Erythroblast (primary cell): ENCODE measurements at regions not wholly inside any gene's neighbourhood (a gene's known extent, or its start where the extent isn't known, plus 50 kb on each side); places are given as distances from the start of the nearest gene placed in this dataset.

Experiments used
- DNase-seq, 2 experiments: peaks; one replicate each; lab custom pipeline; 2025; lab: John Stamatoyannopoulos, UW
- GATA1 ChIP-seq: IDR thresholded peaks from 2 replicates; pipeline ENCODE4 v1.6.1; 2011; ENCODE audit warnings: low read depth, mild to moderate bottlenecking, control low read depth, low read length, moderate library complexity
- POLR2A ChIP-seq: IDR thresholded peaks from 2 replicates; pipeline ENCODE4 v1.6.1; 2011; ENCODE audit warnings: mild to moderate bottlenecking, low read length

DNA sequence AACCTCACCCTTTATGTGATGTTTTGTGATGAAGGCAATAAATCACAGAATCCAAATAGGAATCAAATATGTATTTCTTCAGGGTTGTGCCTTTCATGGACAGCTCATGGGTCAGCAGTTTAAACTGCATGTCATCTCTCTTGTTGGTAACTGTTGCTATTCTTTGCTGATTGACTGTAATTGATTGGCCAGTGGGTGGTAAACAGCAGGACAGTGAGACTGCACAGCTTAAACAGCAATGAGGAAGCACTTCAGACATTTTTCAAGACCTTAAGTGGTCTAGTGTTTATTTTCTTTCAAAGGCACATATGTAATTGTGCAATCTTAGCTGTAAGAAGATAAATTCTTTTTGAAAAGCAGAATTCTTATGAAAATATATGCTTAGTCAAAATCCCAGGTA is 260.5 kb downstream of the COX7C start:
- no peak for DNase-seq
- no peak for TF ChIP-seq GATA1
- no peak for TF ChIP-seq POLR2A

DNA sequence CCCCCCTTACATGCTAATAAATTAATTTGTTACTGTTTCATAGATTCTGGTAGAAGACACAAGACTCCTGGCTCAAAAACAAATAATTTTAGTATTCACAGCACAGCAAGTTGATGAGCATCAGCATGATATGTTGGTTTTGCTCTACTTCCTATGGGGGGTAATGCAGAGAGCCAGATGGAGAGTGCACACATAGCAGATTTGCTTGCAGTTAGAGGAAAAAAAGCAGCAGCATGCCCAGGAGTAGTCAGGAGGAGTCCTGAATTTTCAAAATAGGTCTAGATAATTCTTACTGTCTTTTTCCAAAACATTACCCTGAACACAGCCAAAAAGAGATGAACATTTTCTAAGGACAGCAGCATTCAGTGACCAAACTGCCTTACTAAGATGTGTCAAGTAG is 261.3 kb downstream of the COX7C start:
- no peak for DNase-seq

DNA sequence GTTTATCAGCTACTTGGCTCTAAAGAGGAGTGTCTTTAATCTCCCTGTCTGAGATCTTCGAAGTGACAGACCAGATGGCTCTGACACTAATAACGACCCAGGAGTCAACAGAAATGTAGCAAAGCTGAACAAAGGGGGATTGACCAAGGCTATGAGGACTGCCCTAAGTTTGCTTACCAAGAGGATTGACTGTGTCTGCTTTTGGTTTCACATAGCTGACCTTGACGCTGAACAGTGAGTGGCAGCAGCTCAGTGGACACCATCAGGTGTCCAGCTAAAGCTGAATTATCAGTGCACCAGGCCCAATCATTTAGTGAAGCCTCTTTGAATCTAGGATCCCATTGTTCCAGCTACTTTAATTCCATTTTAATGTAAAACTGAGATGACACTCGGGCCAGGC is 262.6 kb downstream of the COX7C start:
- TF ChIP-seq POLR2A (no peak), GATA1 (no peak)
- no peak for DNase-seq

More for the DNA sequence above, 261.3 kb downstream of the COX7C start:
- TF ChIP-seq POLR2A, result no peak
- no peak for TF ChIP-seq GATA1

DNA sequence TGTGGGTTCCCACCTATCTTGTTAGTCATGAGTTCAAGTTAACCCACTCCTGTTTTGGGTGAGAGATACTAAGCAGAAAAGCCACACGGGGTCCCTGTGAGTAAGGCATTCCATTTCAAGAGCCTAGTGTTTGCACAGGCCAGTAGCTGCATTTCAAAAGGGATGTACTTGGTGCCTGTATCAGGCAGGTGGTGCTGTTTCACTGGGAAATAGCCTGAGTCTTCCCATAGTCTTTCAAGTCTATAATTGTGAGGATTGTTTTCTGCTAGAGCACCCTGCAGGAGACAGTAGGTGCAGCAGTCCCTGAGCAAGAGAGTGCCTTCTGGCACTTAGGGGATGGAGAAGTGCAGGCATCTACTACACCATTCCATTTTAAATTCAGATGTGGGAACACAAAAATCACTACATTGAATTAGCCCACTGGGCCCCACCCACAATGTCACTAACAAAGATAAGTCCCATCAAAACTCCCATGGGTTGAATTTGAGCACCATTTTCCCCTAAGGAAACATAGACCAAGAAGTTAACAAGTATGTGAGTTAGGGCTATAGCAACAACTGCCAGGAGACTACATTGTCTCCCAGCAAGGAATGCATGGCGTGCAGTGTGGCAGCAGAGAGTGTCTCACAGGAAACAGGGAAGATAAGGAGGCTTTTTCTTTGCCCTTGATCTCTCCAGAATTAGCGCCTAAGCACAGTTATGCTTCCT is 263.2 kb downstream of the COX7C start:
- DNase-seq, result peak; percentile 55 to 56
- no peak for TF ChIP-seq GATA1
- TF ChIP-seq POLR2A, result no peak

DNA sequence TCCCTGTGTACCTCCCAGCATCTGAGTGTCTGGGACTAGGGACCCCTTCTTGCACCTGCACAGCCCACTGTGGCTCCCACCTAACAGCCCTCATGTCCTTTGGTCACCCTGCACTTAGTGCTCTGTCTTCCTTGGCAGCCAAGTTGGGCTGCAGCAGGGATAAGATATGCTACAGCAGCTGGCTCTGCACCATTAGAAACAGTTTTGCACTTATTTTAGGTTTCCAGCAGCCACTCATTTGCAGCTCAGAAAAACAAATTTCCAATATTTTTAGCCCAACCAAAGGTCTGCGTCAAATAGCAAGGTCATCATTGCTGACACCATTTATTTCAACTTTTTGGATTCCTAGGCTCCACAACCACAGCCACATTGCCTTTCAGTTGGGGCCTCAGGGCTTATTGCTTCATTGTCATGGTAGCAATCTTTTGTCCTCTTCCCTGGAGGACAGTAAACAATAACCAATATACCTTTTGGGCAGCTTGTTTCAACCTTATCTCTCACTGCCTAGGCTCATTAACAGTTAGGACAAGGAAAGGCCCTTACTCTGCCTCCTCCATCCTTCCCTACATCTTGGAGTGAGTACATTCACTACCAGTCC is 263.9 kb downstream of the COX7C start:
- no peak for DNase-seq
- TF ChIP-seq GATA1 (no peak), POLR2A (no peak)

DNA sequence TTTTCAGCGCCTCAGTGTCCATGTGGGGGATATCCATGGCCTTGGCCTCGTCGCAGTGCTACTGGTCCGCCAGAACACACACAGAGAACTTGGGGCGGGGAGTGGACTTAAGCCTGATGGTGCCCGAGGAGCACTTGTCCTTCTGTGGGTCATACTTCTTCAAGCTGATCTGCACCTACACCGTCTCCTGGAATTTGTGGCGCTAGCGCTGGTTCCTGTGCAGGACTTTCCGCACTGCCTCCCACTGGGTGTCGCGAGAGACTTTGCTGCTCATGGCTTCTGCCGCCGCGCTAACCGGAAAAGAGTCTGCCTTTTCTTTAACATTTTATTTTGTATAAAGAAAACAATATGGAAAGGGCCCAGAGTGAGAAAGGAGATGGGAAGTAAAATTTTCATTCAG is 266.9 kb downstream of the COX7C start:
- TF ChIP-seq GATA1, result no peak
- TF ChIP-seq POLR2A, result no peak
- no peak for DNase-seq

DNA sequence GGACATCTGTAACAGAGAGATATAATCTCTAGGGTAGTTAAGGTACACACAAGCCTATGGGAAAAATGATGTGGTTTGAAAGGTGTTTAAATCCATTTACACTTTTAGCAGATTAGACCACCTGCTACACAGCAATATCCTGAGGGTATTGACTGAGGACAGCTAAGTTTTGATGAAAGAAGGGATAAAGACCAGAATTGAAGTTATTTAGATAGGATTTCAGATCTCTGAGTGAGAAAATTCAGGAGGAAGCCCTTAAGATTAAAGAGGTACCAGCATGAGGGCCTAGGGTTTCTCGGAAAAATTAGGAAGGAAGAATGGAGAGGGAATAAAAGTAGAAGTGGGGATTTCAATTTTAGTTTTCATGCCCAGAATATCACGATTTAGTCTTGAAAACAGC is 267.3 kb downstream of the COX7C start:
- TF ChIP-seq POLR2A (no peak), GATA1 (no peak)
- no peak for DNase-seq

DNA sequence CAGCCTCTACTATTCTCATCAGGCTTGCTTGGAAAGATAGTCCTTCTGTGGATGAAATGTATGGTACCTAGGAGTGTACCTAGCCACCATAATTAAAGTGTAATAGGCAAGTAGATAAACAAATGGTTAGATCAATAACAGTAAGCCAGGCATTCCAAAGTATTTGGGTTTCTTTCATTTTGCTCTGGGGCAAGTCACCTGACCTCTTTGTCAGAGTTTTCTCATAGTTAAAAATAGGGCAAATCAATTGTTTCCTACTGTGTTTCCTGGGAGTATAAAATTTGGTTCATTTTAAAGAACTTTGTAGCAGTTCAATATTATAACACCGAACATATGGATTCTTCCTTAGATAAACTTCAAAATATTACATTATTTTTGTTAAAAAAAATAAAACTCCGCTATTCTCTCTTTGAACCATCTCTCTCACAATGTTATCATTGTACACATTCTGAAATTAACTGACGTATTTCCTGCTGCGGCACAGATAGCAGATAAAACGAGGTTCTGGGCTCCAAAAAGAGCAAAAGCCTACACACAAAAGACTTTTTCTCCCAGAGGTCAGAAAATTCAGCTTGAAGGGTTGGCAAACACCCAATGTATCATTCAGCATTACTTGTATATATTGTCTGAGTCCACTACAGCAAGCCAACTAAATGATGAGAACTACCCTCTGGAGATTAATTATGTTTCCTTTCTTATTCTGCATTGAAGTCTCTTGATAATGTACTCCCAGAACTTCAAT is 267.9 kb downstream of the COX7C start:
- no peak for TF ChIP-seq POLR2A
- no peak for TF ChIP-seq GATA1
- DNase-seq, result no peak

DNA sequence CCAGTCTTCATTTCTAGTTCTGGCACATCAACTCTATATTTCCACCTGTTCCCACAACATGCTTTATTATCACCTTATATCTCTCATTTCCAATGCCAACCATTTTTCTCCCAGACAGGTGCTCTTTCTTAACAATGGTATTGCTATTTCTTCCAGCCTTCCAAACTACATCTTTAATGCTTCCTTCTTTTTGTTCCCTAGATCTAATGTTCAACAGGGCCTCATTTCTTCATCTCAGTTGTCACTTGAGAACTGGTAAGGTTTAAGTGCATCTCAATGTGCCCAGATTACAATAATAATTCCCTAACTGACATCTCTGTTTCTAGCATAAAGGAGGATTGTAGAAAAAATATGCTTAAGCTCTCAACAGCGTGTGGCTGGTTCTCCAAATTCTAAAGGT is 272.6 kb downstream of the COX7C start:
- DNase-seq, result no peak
- no peak for TF ChIP-seq GATA1
- no peak for TF ChIP-seq POLR2A

DNA sequence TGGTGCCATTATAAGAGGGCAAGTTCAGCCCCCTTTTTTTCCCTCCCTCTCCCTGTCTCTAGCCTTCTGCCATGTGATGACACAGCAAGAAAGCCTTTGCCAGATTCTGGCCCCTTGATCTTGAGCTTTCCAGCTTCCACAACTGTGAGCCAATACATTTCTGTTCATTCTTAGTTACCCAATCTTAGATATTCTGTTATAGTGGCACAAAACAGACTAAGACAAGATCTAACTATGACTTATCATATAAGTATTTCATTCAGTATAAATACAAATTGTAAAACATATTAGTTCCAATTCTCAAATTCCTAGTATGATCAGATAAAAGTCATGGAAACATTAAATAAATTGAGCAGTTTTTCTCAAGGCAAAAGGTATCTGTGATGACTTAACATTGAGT is 276.3 kb downstream of the COX7C start:
- DNase-seq, result no peak

DNA sequence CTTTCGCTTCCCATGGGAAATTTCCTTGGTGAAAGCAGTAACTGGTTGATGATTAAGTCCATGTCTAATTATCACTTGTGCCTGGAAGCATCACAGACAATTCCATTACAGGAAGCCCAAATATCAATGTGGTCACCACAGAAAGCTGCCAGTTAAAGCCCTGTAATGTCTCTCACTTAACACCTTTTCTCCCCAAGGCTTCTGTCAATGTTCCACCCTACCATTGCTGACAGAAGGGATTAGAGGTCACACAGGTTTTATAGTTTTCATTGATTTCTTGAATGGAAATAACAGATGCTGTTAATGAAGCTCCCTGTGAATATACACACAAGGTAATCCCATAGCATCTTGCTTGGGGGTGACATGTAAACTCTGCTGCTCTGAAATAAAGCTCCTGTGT is 279.2 kb downstream of the COX7C start:
- no peak for TF ChIP-seq POLR2A
- TF ChIP-seq GATA1, result no peak
- no peak for DNase-seq

More for the DNA sequence above, 276.3 kb downstream of the COX7C start:
- TF ChIP-seq POLR2A, result no peak
- TF ChIP-seq GATA1, result no peak

DNA sequence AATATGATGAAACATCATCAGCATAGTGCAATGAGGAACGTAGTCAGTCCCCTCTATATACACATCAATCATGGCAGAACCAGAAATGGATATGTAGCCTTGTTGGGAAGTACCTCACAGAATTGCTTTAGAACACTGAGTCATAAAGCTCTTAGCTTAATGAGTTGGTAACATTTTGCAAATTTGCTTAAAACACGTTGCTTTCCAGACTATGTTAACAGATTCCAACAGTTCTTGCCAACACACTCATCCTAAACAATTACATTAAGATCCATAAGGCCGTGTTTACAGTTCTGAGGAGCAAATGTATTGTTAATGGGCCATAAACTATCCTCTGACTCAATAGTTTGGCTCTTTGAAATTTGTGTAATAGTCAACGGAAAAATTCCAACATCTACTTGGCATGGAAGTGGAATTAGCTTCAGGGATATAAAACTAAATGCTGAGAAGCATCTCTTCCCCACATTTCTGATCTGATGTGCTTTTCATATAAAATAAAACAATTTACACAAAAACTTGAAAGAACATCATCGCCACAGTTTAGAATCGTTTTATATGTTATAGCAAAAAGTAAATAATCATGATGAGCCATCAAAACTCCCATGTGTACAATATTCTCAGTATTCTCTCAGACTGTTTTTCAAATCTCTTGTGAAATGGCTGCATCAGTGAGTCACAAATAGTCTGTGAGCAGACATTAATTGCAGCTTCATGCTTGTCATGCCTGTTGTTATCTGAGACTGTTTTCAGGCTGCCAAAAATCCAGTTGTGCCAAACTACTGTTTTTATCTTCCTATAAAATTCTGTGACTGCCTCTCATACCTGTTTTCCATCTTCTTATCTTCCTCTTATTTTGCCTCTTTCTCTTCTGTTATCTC is 291.9 kb downstream of the COX7C start:
- DNase-seq, result peak in 1 of 2 experiments; percentile 5
- TF ChIP-seq GATA1, result no peak
- no peak for TF ChIP-seq POLR2A

DNA sequence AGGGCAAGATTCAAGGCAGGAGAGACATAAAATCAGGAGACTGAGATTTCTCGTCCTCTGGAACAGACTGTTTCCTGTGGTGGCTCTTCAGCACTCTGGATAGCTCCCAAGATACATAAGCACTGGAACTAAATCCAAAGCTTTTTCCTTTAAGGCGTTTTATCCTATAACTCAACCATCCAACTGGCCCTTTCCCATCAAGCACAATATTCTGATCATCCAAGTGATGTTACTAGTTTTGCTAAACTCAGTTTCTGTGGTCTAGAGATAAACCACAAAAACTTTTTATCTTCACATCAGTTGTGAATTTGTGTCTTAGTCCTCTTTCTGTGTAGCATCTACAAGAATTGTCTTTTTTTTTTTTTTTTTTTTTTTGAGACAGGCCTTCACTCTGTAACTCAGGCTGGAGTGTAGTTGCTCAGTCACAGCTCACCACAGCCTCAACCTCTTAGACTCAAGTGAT is 299.4 kb downstream of the COX7C start:
- TF ChIP-seq POLR2A (no peak), GATA1 (no peak)
- DNase-seq, result peak; percentile 3 to 6
